ENCODE measurements at regions not wholly inside any gene's neighbourhood (a gene's known extent, or its start where the extent isn't known, plus 50 kb on each side); places are given as distances from the start of the nearest gene placed in this dataset.
A peak's percentile ranks its signal among the peaks of the same experiment; 100 is the strongest.

- Mint-ChIP-seq H3K36me3 (peaks cover 1% of the 10 kb centered on the region), H3K9me3 (no peaks in the 10 kb centered on the region), H3K4me1 (no peaks in the 10 kb centered on the region), H3K27me3 (peaks cover 2% of the 10 kb centered on the region), H3K27ac (no peak overlapping the region), H3K4me3 (no peak overlapping the region)
Observed at GRCh38 chr22:20650294-20651207, 123.4 kb upstream of the SERPIND1 start.

- H3K9me3 Mint-ChIP-seq = no peaks in the 10 kb centered on the region
- no peak overlapping the region for H3K27ac Mint-ChIP-seq
- H3K4me1 Mint-ChIP-seq = peaks cover 0 to 1% (median 0%) of the 10 kb centered on the region in 3 donors
- H3K4me3 Mint-ChIP-seq = no peak overlapping the region
- H3K27me3 Mint-ChIP-seq = no peaks in the 10 kb centered on the region
- H3K36me3 Mint-ChIP-seq = no peaks in the 10 kb centered on the region
Observed at GRCh38 chr22:20651286-20651685, 122.6 kb upstream of the SERPIND1 start.

- Mint-ChIP-seq H3K4me3 (no peak overlapping the region), H3K9me3 (no peaks in the 10 kb centered on the region), H3K4me1 (peaks cover 0 to 1% (median 0%) of the 10 kb centered on the region in 3 donors), H3K27ac (no peak overlapping the region), H3K27me3 (no peaks in the 10 kb centered on the region), H3K36me3 (no peaks in the 10 kb centered on the region)
Observed at GRCh38 chr22:20652130-20652529, 121.8 kb upstream of the SERPIND1 start.

DNA sequence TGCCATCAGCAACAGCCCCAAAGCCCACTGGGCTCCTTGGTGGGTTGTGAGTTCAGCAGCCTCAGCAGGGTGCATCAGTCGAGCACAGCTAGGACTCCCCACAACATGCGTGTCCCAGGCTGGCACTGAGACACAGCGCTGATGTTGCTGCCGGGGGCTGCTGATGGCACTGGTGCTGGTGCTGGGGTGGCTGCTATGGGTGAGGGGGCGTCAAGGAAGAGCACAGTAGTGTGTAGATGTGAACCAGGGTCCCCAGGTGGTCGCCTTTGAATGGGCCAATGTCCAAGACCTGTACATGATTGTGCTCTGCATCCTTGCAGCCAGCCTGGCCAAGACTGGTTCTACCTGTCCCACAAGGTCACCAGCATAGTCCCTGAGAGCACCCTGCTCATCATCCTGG lies 121.3 kb upstream of the SERPIND1 start:
- Mint-ChIP-seq H3K36me3 (no peaks in the 10 kb centered on the region), H3K27me3 (no peaks in the 10 kb centered on the region)

DNA sequence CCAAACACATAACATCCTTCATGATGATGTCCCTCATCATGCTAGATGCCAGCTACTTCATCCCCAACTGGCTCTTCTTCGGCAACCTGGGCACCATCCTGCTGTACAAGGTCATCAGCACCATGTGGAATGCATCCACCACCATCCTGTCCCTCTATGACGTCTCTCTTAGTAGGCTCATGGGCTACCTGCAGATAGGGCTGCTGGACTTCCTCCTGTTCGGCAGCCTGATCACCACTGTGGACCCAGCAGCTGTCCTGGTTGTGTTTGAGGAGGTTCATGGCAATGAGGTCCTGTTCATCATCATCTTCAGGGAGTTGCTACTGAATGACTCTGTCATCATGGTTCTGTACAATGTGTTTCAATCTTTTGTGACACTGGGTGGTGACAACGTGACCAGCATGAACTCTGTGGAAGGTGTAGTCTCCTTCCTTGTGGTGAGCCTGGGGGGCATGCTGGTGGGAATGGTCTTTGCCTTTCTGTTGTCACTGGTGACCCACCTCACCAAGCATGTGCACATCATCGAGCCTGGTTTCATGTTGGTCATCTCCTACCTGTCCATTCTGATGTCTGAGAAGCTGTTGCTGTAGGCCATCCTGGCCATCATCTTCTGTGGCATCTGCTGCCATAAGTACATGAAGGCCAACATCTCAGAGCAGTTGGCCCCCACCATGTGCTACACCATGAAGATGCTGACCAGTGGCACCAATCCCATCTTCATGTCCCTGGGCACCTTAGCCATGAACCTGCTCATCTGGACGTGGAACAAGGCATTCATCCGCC lies 120.7 kb upstream of the SERPIND1 start:
- Mint-ChIP-seq H3K4me3 (no peak overlapping the region), H3K36me3 (no peaks in the 10 kb centered on the region), H3K27ac (peak overlapping the region in 1 of 3 donors; percentile 40), H3K27me3 (no peaks in the 10 kb centered on the region), H3K9me3 (no peaks in the 10 kb centered on the region), H3K4me1 (peaks cover 0 to 1% (median 0%) of the 10 kb centered on the region in 3 donors)

More for the DNA sequence above, 121.3 kb upstream of the SERPIND1 start:
- peaks cover 0 to 1% (median 0%) of the 10 kb centered on the region in 3 donors for H3K4me1 Mint-ChIP-seq
- H3K9me3 Mint-ChIP-seq = no peaks in the 10 kb centered on the region
- peak overlapping the region in 1 of 3 donors; percentile 40 for H3K27ac Mint-ChIP-seq
- no peak overlapping the region for H3K4me3 Mint-ChIP-seq

- Mint-ChIP-seq H3K4me3 (no peak overlapping the region), H3K27ac (no peak overlapping the region), H3K9me3 (no peaks in the 10 kb centered on the region), H3K27me3 (no peaks in the 10 kb centered on the region), H3K4me1 (peaks cover 0 to 1% (median 0%) of the 10 kb centered on the region in 3 donors), H3K36me3 (no peaks in the 10 kb centered on the region)
Observed at GRCh38 chr22:20653795-20654342, 120.0 kb upstream of the SERPIND1 start.

GRCh38 chr22:20654343-20655208 lies 119.3 kb upstream of the SERPIND1 start:
- peak overlapping the region in 1 of 3 donors; percentile 53 for H3K27ac Mint-ChIP-seq
- H3K4me3 Mint-ChIP-seq = peak overlapping the region in 1 of 4 donors; percentile 47
- peaks cover 0 to 1% (median 0%) of the 10 kb centered on the region in 3 donors for H3K4me1 Mint-ChIP-seq
- no peaks in the 10 kb centered on the region for H3K36me3 Mint-ChIP-seq
- H3K9me3 Mint-ChIP-seq = no peaks in the 10 kb centered on the region
- H3K27me3 Mint-ChIP-seq = no peaks in the 10 kb centered on the region

DNA sequence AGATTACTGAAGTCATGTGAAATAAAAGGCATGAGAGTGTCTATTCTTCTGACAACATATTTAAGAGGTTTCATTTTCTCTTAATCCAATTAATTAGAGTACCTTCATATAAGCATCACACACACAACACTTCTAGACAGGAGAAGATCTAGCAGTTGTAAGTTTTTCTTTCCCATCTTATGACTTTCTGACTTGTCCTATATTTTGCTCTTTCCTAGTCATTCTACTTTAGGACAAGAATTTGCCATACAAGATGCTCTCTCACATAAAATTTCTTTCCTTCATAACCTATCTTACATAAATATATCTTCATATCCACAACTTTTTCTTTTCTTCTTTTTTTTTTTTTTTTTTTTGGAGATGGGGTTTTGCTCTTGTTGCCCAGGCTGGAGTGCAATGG lies 118.3 kb upstream of the SERPIND1 start:
- no peaks in the 10 kb centered on the region for H3K9me3 Mint-ChIP-seq
- H3K4me3 Mint-ChIP-seq = no peak overlapping the region
- H3K27me3 Mint-ChIP-seq = peaks cover 4% of the 10 kb centered on the region
- no peak overlapping the region for H3K27ac Mint-ChIP-seq
- H3K36me3 Mint-ChIP-seq = no peaks in the 10 kb centered on the region
- peaks cover 0 to 1% (median 0%) of the 10 kb centered on the region in 3 donors for H3K4me1 Mint-ChIP-seq

- H3K27ac Mint-ChIP-seq = peak overlapping the region in 1 of 3 donors; percentile 47
- no peaks in the 10 kb centered on the region for H3K9me3 Mint-ChIP-seq
- H3K36me3 Mint-ChIP-seq = no peaks in the 10 kb centered on the region
- H3K4me3 Mint-ChIP-seq = no peak overlapping the region
- peaks cover 5% of the 10 kb centered on the region for H3K27me3 Mint-ChIP-seq
- peaks cover 0 to 1% (median 0%) of the 10 kb centered on the region in 3 donors for H3K4me1 Mint-ChIP-seq
Observed at GRCh38 chr22:20656516-20656901, 117.4 kb upstream of the SERPIND1 start.

DNA sequence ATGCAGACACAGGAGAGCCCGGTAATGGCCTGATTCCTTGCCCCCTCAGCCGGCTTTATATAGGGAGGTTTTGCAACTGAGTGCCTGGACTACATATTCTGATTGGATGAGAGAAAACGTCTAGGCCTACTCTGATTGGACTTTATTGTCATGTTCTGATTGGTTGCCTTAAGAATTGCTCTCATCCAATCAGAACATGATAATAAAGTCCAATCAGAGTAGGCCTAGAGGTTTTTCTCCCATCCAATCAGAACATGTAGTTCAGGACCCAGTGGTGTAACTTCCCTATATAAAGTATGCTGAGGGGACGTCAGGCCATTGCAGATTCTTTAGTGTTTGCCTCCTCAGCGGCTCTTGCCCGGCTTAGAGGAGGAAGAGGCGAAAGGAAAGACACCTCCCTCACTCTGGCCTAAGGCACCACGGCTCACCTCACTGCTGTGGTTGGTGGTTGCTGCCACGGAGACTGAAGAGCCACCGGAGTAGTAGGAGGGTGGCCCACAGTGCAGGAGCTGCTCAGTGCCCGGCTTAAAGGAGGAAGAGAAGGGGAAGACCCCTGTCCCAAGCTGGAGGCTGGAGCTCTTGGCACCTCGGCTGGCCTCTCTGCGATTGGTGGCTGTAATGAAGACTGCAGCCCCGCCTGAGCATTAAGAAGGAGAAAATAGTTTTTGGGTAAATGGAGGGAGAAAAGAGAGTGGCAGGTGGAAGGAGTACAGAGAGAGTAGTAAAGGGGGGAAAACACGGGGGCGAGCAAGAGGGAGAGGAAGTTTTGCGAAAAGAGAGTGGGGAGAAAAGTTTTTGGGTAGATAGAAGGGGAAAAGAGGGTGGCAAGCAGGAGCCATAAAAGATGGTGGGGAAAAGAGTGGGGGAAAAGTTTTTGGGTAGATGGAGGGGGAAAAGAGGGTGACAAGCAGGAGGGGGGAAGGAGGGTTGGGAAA lies 116.7 kb upstream of the SERPIND1 start:
- Mint-ChIP-seq H3K4me3 (no peak overlapping the region), H3K27ac (peak overlapping the region in 1 of 3 donors; percentile 47), H3K4me1 (peaks cover 0 to 1% (median 0%) of the 10 kb centered on the region in 3 donors), H3K36me3 (no peaks in the 10 kb centered on the region), H3K27me3 (peaks cover 7% of the 10 kb centered on the region), H3K9me3 (no peaks in the 10 kb centered on the region)
